ENCODE measurements at regions not wholly inside any gene's neighbourhood (a gene's known extent, or its start where the extent isn't known, plus 50 kb on each side); places are given as distances from the start of the nearest gene placed in this dataset.

DNA sequence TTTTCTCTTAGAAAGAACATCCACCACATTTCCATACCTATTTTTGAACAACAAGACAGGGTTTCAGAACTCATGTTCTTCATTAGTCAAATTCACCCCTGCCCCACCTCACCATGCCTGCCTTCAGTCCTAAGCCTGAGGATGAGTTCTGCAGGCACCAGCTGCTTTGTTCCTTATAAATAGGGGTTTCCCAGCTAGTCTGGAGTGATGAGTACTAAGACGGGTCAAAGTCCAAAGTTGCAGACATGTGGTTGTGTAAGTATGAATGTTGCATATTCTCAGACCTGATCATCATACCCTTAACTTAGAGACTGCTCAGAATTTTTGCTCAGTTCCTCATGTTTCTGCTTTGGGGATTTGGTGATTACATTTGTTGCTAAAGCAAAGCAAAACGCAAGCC, 257.7 kb upstream of the CDYL start:
- no peak overlapping the region for H3K4me3 ChIP-seq (ENCODE audit: low read depth, low read length)
- H3K9me3 ChIP-seq (ENCODE audit: control insufficient read depth, insufficient read depth, low read length): no peaks in the 10 kb centered on the region
- peaks cover 2% of the 10 kb centered on the region for H3K27me3 ChIP-seq (ENCODE audit: control insufficient read depth, insufficient read depth, low read length)
- H3K9ac ChIP-seq (ENCODE audit: low read depth, low read length): no peak overlapping the region
- H3K4me1 ChIP-seq (ENCODE audit: control insufficient read depth, insufficient read depth, low read length): no peaks in the 10 kb centered on the region
- H3K36me3 ChIP-seq (ENCODE audit: control insufficient read depth, insufficient read depth, low read length): no peaks in the 10 kb centered on the region

GRCh38 chr6:4516206-4516605, 260.0 kb upstream of the CDYL start:
- no peaks in the 10 kb centered on the region for H3K9me3 ChIP-seq (ENCODE audit: control insufficient read depth, insufficient read depth, low read length)
- H3K4me1 ChIP-seq (ENCODE audit: control insufficient read depth, insufficient read depth, low read length): no peaks in the 10 kb centered on the region
- no peak overlapping the region for H3K9ac ChIP-seq (ENCODE audit: low read depth, low read length)
- no peak overlapping the region for H3K4me3 ChIP-seq (ENCODE audit: low read depth, low read length)
- H3K36me3 ChIP-seq (ENCODE audit: control insufficient read depth, insufficient read depth, low read length): no peaks in the 10 kb centered on the region
- H3K27me3 ChIP-seq (ENCODE audit: control insufficient read depth, insufficient read depth, low read length): peaks cover 2% of the 10 kb centered on the region

DNA sequence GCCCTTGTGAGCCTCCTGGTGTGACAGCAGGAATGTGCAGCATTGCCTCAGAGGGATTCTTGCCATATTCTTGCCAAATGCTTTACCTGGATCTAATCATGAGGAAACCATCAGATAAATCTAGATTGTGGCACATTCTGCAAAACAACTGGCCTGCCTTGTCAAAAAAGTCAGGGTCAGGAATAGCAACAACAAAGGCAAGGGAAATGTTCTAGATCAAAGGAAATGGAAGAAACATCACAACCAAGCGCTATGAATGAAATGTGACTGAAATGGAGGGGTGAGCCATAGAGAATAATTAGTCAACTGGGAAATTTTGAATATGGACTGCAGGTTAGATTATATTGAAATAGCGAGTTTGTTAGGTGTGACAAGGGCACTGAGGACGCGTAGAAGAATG, 262.6 kb upstream of the CDYL start:
- Histone ChIP-seq H3K4me1 (ENCODE audit: control insufficient read depth, insufficient read depth, low read length) (no peaks in the 10 kb centered on the region), H3K4me3 (ENCODE audit: low read depth, low read length) (no peak overlapping the region), H3K36me3 (ENCODE audit: control insufficient read depth, insufficient read depth, low read length) (no peaks in the 10 kb centered on the region), H3K9me3 (ENCODE audit: control insufficient read depth, insufficient read depth, low read length) (no peaks in the 10 kb centered on the region), H3K27me3 (ENCODE audit: control insufficient read depth, insufficient read depth, low read length) (no peaks in the 10 kb centered on the region), H3K9ac (ENCODE audit: low read depth, low read length) (no peak overlapping the region)

DNA sequence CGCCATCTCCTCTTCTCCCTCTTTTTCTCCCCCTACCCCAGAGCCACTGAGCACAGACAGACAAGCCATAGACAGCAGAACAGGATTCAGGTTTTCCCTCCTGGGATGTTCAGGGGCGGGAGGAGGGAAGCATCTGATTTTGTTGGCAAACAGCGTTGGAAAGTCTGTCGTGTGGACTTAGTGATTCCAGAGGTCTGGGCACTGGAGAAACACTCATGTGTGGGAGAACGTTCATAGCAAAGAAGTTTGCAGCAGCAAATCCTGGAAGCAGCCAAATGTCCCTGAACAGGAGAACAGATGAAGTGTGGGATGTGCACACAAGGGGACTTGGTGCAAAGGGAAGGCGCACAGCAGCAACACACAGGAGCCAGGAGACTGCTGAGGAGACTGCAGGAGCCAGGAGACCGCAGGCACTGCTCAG, 264.1 kb upstream of the CDYL start:
- Histone ChIP-seq H3K4me1 (ENCODE audit: control insufficient read depth, insufficient read depth, low read length) (no peaks in the 10 kb centered on the region), H3K27me3 (ENCODE audit: control insufficient read depth, insufficient read depth, low read length) (no peaks in the 10 kb centered on the region), H3K9me3 (ENCODE audit: control insufficient read depth, insufficient read depth, low read length) (no peaks in the 10 kb centered on the region), H3K9ac (ENCODE audit: low read depth, low read length) (no peak overlapping the region), H3K4me3 (ENCODE audit: low read depth, low read length) (no peak overlapping the region), H3K36me3 (ENCODE audit: control insufficient read depth, insufficient read depth, low read length) (no peaks in the 10 kb centered on the region)

GRCh38 chr6:4511641-4512020, 264.6 kb upstream of the CDYL start:
- Histone ChIP-seq H3K9ac (ENCODE audit: low read depth, low read length) (no peak overlapping the region), H3K27me3 (ENCODE audit: control insufficient read depth, insufficient read depth, low read length) (no peaks in the 10 kb centered on the region), H3K36me3 (ENCODE audit: control insufficient read depth, insufficient read depth, low read length) (no peaks in the 10 kb centered on the region), H3K4me1 (ENCODE audit: control insufficient read depth, insufficient read depth, low read length) (no peaks in the 10 kb centered on the region), H3K9me3 (ENCODE audit: control insufficient read depth, insufficient read depth, low read length) (no peaks in the 10 kb centered on the region), H3K4me3 (ENCODE audit: low read depth, low read length) (no peak overlapping the region)

DNA sequence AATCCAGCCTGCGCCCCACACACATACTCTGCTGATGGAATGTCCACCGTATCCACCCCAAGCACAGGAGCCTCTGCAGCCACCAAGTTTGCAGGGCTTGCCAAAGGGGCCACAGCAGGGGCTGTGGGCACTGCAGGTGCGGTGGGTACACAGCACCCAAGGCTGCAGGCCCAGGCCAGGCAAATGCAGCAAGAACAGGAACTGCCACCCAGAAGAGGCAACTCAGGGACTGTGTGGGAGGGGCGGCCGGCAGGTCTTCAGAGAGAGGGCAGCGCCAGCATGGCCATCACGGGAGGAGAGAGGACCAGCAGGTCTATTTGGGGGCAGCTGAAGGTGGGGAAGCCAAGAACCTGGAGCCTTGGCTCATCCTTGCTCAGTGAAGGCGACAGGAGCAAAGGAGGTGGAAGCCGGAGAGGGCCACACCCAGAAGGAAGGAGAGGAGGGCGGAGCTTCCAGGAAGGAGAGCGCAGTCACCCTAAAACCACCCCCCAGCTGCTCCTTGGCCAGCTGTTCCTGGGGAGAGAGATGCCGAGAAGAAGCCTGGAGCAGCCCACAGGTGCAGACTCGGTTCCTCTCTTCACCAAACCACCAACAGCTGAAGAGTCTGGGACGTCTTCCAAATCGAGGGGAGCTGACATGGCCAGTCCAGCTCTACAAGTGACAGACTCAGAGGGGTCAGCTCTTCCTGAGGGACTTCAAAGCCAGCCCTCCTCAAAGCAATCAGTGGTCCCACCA, 265.1 kb upstream of the CDYL start:
- Histone ChIP-seq H3K27me3 (ENCODE audit: control insufficient read depth, insufficient read depth, low read length) (no peaks in the 10 kb centered on the region), H3K4me3 (ENCODE audit: low read depth, low read length) (no peak overlapping the region), H3K9me3 (ENCODE audit: control insufficient read depth, insufficient read depth, low read length) (no peaks in the 10 kb centered on the region), H3K9ac (ENCODE audit: low read depth, low read length) (no peak overlapping the region), H3K4me1 (ENCODE audit: control insufficient read depth, insufficient read depth, low read length) (no peaks in the 10 kb centered on the region), H3K36me3 (ENCODE audit: control insufficient read depth, insufficient read depth, low read length) (no peaks in the 10 kb centered on the region)

GRCh38 chr6:4510317-4510716, 265.9 kb upstream of the CDYL start:
- H3K9ac ChIP-seq (ENCODE audit: low read depth, low read length): no peak overlapping the region
- H3K27me3 ChIP-seq (ENCODE audit: control insufficient read depth, insufficient read depth, low read length): no peaks in the 10 kb centered on the region
- H3K4me3 ChIP-seq (ENCODE audit: low read depth, low read length): no peak overlapping the region
- H3K4me1 ChIP-seq (ENCODE audit: control insufficient read depth, insufficient read depth, low read length): no peaks in the 10 kb centered on the region
- no peaks in the 10 kb centered on the region for H3K36me3 ChIP-seq (ENCODE audit: control insufficient read depth, insufficient read depth, low read length)
- H3K9me3 ChIP-seq (ENCODE audit: control insufficient read depth, insufficient read depth, low read length): no peaks in the 10 kb centered on the region

- H3K9me3 ChIP-seq (ENCODE audit: control insufficient read depth, insufficient read depth, low read length): no peaks in the 10 kb centered on the region
- no peaks in the 10 kb centered on the region for H3K4me1 ChIP-seq (ENCODE audit: control insufficient read depth, insufficient read depth, low read length)
- no peak overlapping the region for H3K4me3 ChIP-seq (ENCODE audit: low read depth, low read length)
- H3K9ac ChIP-seq (ENCODE audit: low read depth, low read length): no peak overlapping the region
- H3K27me3 ChIP-seq (ENCODE audit: control insufficient read depth, insufficient read depth, low read length): no peaks in the 10 kb centered on the region
- no peaks in the 10 kb centered on the region for H3K36me3 ChIP-seq (ENCODE audit: control insufficient read depth, insufficient read depth, low read length)
Measured at GRCh38 chr6:4509506-4509905, 266.7 kb upstream of the CDYL start.

- Histone ChIP-seq H3K4me3 (ENCODE audit: low read depth, low read length) (no peak overlapping the region), H3K36me3 (ENCODE audit: control insufficient read depth, insufficient read depth, low read length) (no peaks in the 10 kb centered on the region), H3K27me3 (ENCODE audit: control insufficient read depth, insufficient read depth, low read length) (no peaks in the 10 kb centered on the region), H3K9me3 (ENCODE audit: control insufficient read depth, insufficient read depth, low read length) (no peaks in the 10 kb centered on the region), H3K9ac (ENCODE audit: low read depth, low read length) (no peak overlapping the region), H3K4me1 (ENCODE audit: control insufficient read depth, insufficient read depth, low read length) (peaks cover 13% of the 10 kb centered on the region)
Measured at GRCh38 chr6:4506792-4507191, 269.4 kb upstream of the CDYL start.

GRCh38 chr6:4506223-4506622, 270.0 kb upstream of the CDYL start:
- Histone ChIP-seq H3K9ac (ENCODE audit: low read depth, low read length) (no peak overlapping the region), H3K4me1 (ENCODE audit: control insufficient read depth, insufficient read depth, low read length) (peaks cover 13% of the 10 kb centered on the region), H3K9me3 (ENCODE audit: control insufficient read depth, insufficient read depth, low read length) (no peaks in the 10 kb centered on the region), H3K27me3 (ENCODE audit: control insufficient read depth, insufficient read depth, low read length) (no peaks in the 10 kb centered on the region), H3K36me3 (ENCODE audit: control insufficient read depth, insufficient read depth, low read length) (no peaks in the 10 kb centered on the region), H3K4me3 (ENCODE audit: low read depth, low read length) (no peak overlapping the region)

DNA sequence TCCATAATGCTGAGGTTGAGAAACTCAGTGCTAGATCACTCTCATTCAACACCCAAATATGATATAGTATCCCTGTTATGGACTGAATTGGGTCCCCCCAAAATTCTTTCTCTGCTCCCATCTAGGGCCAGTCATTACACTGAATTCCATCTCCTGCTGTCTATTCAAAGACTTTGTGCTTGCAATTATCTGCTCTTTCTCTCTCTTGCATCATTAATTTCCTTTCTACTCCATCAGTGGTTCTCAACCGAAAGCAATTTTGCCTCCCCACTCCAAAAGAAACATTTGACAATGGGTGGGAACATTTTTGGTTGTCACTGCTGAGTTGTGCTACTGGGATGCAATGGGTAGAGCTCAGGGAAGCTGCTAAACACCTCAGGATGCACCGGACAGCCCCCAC, 271.5 kb upstream of the CDYL start:
- Histone ChIP-seq H3K36me3 (ENCODE audit: control insufficient read depth, insufficient read depth, low read length) (no peaks in the 10 kb centered on the region), H3K4me3 (ENCODE audit: low read depth, low read length) (no peak overlapping the region), H3K9ac (ENCODE audit: low read depth, low read length) (no peak overlapping the region)

GRCh38 chr6:4503700-4504099, 272.5 kb upstream of the CDYL start:
- H3K4me1 ChIP-seq (ENCODE audit: control insufficient read depth, insufficient read depth, low read length): peaks cover 13% of the 10 kb centered on the region
- H3K27me3 ChIP-seq (ENCODE audit: control insufficient read depth, insufficient read depth, low read length): no peaks in the 10 kb centered on the region
- H3K9ac ChIP-seq (ENCODE audit: low read depth, low read length): no peak overlapping the region
- H3K36me3 ChIP-seq (ENCODE audit: control insufficient read depth, insufficient read depth, low read length): no peaks in the 10 kb centered on the region
- no peaks in the 10 kb centered on the region for H3K9me3 ChIP-seq (ENCODE audit: control insufficient read depth, insufficient read depth, low read length)
- H3K4me3 ChIP-seq (ENCODE audit: low read depth, low read length): no peak overlapping the region

More for the DNA sequence above, 271.5 kb upstream of the CDYL start:
- no peaks in the 10 kb centered on the region for H3K27me3 ChIP-seq (ENCODE audit: control insufficient read depth, insufficient read depth, low read length)
- H3K9me3 ChIP-seq (ENCODE audit: control insufficient read depth, insufficient read depth, low read length): no peaks in the 10 kb centered on the region
- peaks cover 13% of the 10 kb centered on the region for H3K4me1 ChIP-seq (ENCODE audit: control insufficient read depth, insufficient read depth, low read length)

Measured in iPS-15b (cell line).